ENCODE measurements at regions not wholly inside any gene's neighbourhood (a gene's known extent, or its start where the extent isn't known, plus 50 kb on each side); places are given as distances from the start of the nearest gene placed in this dataset.

DNA sequence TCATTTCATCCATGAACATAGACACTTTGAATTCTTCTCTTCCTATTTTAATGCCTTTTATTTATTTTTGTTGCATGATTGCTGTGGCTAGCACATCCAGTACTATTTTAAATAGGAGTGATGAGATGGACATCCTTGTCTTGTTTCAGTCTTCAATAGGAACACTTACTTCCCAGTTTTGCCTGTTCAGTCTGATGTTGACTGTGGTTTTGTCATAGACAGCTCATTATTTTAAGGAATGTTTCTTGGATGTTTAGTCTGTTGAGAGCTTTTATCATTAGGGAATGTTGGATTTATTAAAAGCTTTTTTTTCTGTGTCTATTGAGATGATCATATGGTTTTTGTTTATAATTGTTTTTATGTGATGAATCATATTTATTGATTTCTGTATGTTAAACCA, 586.6 kb downstream of the SLITRK1 start:
- TF ChIP-seq POLR2A (IDR thresholded peaks at IDR 0.05; ENCODE audit: low read depth, low read length) (no peak), SP1 (IDR thresholded peaks at IDR 0.05; ENCODE audit: low read depth, low read length) (no peak), NR2C1 (IDR thresholded peaks at IDR 0.05) (no peak), TAF1 (IDR thresholded peaks at IDR 0.05; ENCODE audit: borderline replicate concordance, low read depth, low read length) (no peak), PAX8 (IDR thresholded peaks at IDR 0.05) (no peak), RCOR1 (conservative IDR thresholded peaks at IDR 0.05; ENCODE audit: low read depth, low read length) (no peak), MYC (IDR thresholded peaks at IDR 0.05; ENCODE audit: insufficient read depth, insufficient read length, insufficient replicate concordance, low read length, severe bottlenecking) (no peak), ZNF207 (IDR thresholded peaks at IDR 0.05; ENCODE audit: borderline replicate concordance) (no peak), FOS (IDR thresholded peaks at IDR 0.05; ENCODE audit: borderline replicate concordance, extremely low read depth, insufficient read length) (no peak), ASH2L (IDR thresholded peaks at IDR 0.05; ENCODE audit: borderline replicate concordance, low read depth) (no peak), NR2C2 (IDR thresholded peaks at IDR 0.05; ENCODE audit: borderline replicate concordance, control insufficient read depth, insufficient read length, low read depth) (no peak)
- TF ChIP-seq, protein P1, sequence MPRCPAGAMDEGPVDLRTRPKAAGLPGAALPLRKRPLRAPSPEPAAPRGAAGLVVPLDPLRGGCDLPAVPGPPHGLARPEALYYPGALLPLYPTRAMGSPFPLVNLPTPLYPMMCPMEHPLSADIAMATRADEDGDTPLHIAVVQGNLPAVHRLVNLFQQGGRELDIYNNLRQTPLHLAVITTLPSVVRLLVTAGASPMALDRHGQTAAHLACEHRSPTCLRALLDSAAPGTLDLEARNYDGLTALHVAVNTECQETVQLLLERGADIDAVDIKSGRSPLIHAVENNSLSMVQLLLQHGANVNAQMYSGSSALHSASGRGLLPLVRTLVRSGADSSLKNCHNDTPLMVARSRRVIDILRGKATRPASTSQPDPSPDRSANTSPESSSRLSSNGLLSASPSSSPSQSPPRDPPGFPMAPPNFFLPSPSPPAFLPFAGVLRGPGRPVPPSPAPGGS (IDR thresholded peaks at IDR 0.05; ENCODE audit: borderline replicate concordance, insufficient read depth, low read depth, low read length, poor library complexity, severe bottlenecking) = no peak
- TF ChIP-seq, protein P2, sequence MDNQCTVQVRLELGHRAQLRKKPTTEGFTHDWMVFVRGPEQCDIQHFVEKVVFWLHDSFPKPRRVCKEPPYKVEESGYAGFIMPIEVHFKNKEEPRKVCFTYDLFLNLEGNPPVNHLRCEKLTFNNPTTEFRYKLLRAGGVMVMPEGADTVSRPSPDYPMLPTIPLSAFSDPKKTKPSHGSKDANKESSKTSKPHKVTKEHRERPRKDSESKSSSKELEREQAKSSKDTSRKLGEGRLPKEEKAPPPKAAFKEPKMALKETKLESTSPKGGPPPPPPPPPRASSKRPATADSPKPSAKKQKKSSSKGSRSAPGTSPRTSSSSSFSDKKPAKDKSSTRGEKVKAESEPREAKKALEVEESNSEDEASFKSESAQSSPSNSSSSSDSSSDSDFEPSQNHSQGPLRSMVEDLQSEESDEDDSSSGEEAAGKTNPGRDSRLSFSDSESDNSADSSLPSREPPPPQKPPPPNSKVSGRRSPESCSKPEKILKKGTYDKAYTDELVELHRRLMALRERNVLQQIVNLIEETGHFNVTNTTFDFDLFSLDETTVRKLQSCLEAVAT (IDR thresholded peaks at IDR 0.05) = no peak
- TF ChIP-seq, protein P3, sequence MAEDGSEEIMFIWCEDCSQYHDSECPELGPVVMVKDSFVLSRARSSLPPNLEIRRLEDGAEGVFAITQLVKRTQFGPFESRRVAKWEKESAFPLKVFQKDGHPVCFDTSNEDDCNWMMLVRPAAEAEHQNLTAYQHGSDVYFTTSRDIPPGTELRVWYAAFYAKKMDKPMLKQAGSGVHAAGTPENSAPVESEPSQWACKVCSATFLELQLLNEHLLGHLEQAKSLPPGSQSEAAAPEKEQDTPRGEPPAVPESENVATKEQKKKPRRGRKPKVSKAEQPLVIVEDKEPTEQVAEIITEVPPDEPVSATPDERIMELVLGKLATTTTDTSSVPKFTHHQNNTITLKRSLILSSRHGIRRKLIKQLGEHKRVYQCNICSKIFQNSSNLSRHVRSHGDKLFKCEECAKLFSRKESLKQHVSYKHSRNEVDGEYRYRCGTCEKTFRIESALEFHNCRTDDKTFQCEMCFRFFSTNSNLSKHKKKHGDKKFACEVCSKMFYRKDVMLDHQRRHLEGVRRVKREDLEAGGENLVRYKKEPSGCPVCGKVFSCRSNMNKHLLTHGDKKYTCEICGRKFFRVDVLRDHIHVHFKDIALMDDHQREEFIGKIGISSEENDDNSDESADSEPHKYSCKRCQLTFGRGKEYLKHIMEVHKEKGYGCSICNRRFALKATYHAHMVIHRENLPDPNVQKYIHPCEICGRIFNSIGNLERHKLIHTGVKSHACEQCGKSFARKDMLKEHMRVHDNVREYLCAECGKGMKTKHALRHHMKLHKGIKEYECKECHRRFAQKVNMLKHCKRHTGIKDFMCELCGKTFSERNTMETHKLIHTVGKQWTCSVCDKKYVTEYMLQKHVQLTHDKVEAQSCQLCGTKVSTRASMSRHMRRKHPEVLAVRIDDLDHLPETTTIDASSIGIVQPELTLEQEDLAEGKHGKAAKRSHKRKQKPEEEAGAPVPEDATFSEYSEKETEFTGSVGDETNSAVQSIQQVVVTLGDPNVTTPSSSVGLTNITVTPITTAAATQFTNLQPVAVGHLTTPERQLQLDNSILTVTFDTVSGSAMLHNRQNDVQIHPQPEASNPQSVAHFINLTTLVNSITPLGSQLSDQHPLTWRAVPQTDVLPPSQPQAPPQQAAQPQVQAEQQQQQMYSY (CRISPR knock-in tag; IDR thresholded peaks at IDR 0.05) = no peak
- Histone ChIP-seq H2AFZ (ENCODE audit: control insufficient read depth, low read depth, low read length) (no peak overlapping the region), H3K4me1 (ENCODE audit: control insufficient read depth, insufficient read depth, low read length) (no peaks in the 10 kb centered on the region), H4K20me1 (ENCODE audit: control insufficient read depth, insufficient read depth) (no peaks in the 10 kb centered on the region), H3K4me2 (ENCODE audit: control insufficient read depth, insufficient read depth) (no peak overlapping the region), H3K4me3 (no peak overlapping the region), H3K79me2 (ENCODE audit: control insufficient read depth, insufficient read depth, low read length) (no peaks in the 10 kb centered on the region), H3K27ac (ENCODE audit: control insufficient read depth, insufficient read depth) (no peak overlapping the region), H3K36me3 (ENCODE audit: control insufficient read depth in 2 of 2, insufficient read depth in 2 of 2, low read length in 1 of 2) (no peaks in the 10 kb centered on the region), H3K27me3 (replicated peaks in 1 of 2; ENCODE audit: control insufficient read depth in 2 of 2, insufficient read depth in 2 of 2, low read length in 1 of 2) (no peaks in the 10 kb centered on the region), H3K9me3 (replicated peaks; ENCODE audit: control insufficient read depth, insufficient read depth, low read length) (no peaks in the 10 kb centered on the region), H3K9ac (ENCODE audit: control insufficient read depth, insufficient read depth, low read length) (no peak overlapping the region)
- intact Hi-C loops (cut with micrococcal nuclease; ENCODE audit: unreplicated experiment) (no loop called here), in situ Hi-C loops (cut with MboI) (no loop called here)
- FAIRE-seq = no peak
- CTCF ChIA-PET = no interaction called here
- no peak for DNase-seq (ENCODE audit: low read depth, low spot score)
- POLR2A ChIA-PET = no interaction called here
- no TSS peak for BruUV-seq (replicated peaks)
- SMC1A ChIA-PET (ENCODE audit: uncharacterized antibody, unreplicated experiment) = no interaction called here
- RAD21 ChIA-PET (ENCODE audit: unreplicated experiment) = no interaction called here
- ATAC-seq = no peak

Measured in GM12878 (cell line).